ENCODE measurements at regions not wholly inside any gene's neighbourhood (a gene's known extent, or its start where the extent isn't known, plus 50 kb on each side); places are given as distances from the start of the nearest gene placed in this dataset.

DNA sequence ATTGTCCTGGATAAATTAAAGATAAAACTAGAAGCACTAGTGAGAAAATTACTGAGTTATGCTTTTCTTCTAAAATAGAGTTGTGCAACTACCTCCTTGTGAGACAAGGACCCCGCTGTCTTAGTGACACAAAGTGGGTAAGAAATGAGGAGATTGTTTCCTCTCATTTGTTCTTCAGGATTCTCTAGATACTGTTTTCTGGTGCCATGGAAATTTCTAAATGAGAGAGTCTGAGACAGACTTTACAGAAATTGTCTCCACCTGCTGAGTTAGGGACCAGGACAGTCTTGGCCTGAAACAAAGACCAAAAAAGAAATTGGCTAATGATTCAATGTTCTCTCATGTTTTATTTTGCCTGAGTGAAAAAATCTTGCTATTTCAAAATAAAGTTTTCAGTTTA lies 427.5 kb downstream of the TUSC7 start:
- Histone ChIP-seq H2AK5ac (ENCODE audit: low read length) (no peak overlapping the region), H3K4me3 (ENCODE audit: low read length) (no peak overlapping the region), H4K8ac (ENCODE audit: low read depth, low read length) (no peak overlapping the region), H3K23ac (ENCODE audit: low read length) (no peak overlapping the region), H3K27ac (ENCODE audit: low read depth, low read length) (no peak overlapping the region), H3K4me2 (ENCODE audit: low read length) (no peak overlapping the region), H2BK120ac (ENCODE audit: low read depth, low read length) (no peak overlapping the region), H3K4ac (ENCODE audit: low read depth, low read length) (no peak overlapping the region), H3K79me1 (ENCODE audit: low read length) (no peaks in the 10 kb centered on the region), H3K36me3 (ENCODE audit: control insufficient read depth, insufficient read depth, low read length) (no peaks in the 10 kb centered on the region), H3K18ac (ENCODE audit: low read length) (no peak overlapping the region), H3K9ac (ENCODE audit: low read length) (no peak overlapping the region), H3K56ac (ENCODE audit: low read length) (no peak overlapping the region), H2BK15ac (replicated peaks; ENCODE audit: low read depth) (no peak overlapping the region), H3K27me3 (ENCODE audit: insufficient read depth, low read length, poor library complexity) (no peaks in the 10 kb centered on the region), H3K4me1 (ENCODE audit: control insufficient read depth, low read depth, low read length) (no peaks in the 10 kb centered on the region), H4K5ac (ENCODE audit: low read length) (no peak overlapping the region), H2BK5ac (ENCODE audit: low read length) (no peak overlapping the region), H3K79me2 (ENCODE audit: control insufficient read depth, insufficient read depth, low read length) (no peaks in the 10 kb centered on the region)
- no peak for DNase-seq
- no CpG with 5 or more reads among the region's 1 CpG for WGBS (ENCODE audit: extremely low coverage, insufficient coverage, low lambda C conversion rate)

- Histone ChIP-seq H3K27ac (ENCODE audit: low read depth, low read length) (no peak overlapping the region), H3K4me3 (ENCODE audit: low read length) (no peak overlapping the region), H3K27me3 (ENCODE audit: insufficient read depth, low read length, poor library complexity) (no peaks in the 10 kb centered on the region), H3K23ac (ENCODE audit: low read length) (no peak overlapping the region), H3K9ac (ENCODE audit: low read length) (no peak overlapping the region), H2BK15ac (replicated peaks; ENCODE audit: low read depth) (no peak overlapping the region), H3K79me2 (ENCODE audit: control insufficient read depth, insufficient read depth, low read length) (no peaks in the 10 kb centered on the region), H3K4me1 (ENCODE audit: control insufficient read depth, low read depth, low read length) (no peaks in the 10 kb centered on the region), H2AK5ac (ENCODE audit: low read length) (no peak overlapping the region), H3K4me2 (ENCODE audit: low read length) (no peak overlapping the region), H3K4ac (ENCODE audit: low read depth, low read length) (no peak overlapping the region), H2BK120ac (ENCODE audit: low read depth, low read length) (no peak overlapping the region), H3K18ac (ENCODE audit: low read length) (no peak overlapping the region), H4K5ac (ENCODE audit: low read length) (no peak overlapping the region), H3K56ac (ENCODE audit: low read length) (no peak overlapping the region), H2BK5ac (ENCODE audit: low read length) (no peak overlapping the region), H4K8ac (ENCODE audit: low read depth, low read length) (no peak overlapping the region), H3K36me3 (ENCODE audit: control insufficient read depth, insufficient read depth, low read length) (no peaks in the 10 kb centered on the region), H3K79me1 (ENCODE audit: low read length) (no peaks in the 10 kb centered on the region)
- WGBS (ENCODE audit: extremely low coverage, insufficient coverage, low lambda C conversion rate): no CpG with 5 or more reads among the region's 2 CpGs
- no peak for DNase-seq
Measured at GRCh38 chr3:117139681-117140080, 430.1 kb downstream of the TUSC7 start.

DNA sequence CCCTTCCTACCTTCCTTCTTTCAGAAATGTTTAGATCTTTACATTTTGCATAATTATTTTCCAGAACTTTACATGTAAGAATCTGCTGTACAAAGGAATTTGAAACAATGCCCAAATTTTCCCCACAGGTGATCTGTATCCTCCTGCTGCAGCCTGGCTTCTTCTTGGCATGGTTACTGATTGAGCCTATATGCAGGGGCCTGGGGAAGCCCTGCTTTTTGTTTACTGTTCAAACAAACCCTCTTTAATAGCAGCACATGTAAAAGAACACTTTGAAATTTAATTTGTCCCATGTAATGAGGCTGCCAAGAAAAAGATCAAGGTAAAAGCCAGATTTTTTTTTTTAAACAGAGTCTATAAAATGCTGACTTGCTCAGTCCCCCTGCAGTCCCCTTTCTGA lies 432.2 kb downstream of the TUSC7 start:
- Histone ChIP-seq H2AK5ac (ENCODE audit: low read length) (no peak overlapping the region), H3K4me3 (ENCODE audit: low read length) (no peak overlapping the region), H3K79me1 (ENCODE audit: low read length) (no peaks in the 10 kb centered on the region), H3K27ac (ENCODE audit: low read depth, low read length) (no peak overlapping the region), H3K18ac (ENCODE audit: low read length) (no peak overlapping the region), H3K4me1 (ENCODE audit: control insufficient read depth, low read depth, low read length) (peaks cover 2% of the 10 kb centered on the region), H4K5ac (ENCODE audit: low read length) (no peak overlapping the region), H3K56ac (ENCODE audit: low read length) (no peak overlapping the region), H3K27me3 (ENCODE audit: insufficient read depth, low read length, poor library complexity) (no peaks in the 10 kb centered on the region), H3K79me2 (ENCODE audit: control insufficient read depth, insufficient read depth, low read length) (no peaks in the 10 kb centered on the region), H2BK15ac (replicated peaks; ENCODE audit: low read depth) (no peak overlapping the region), H3K23ac (ENCODE audit: low read length) (no peak overlapping the region), H3K9ac (ENCODE audit: low read length) (no peak overlapping the region), H2BK120ac (ENCODE audit: low read depth, low read length) (no peak overlapping the region), H3K4me2 (ENCODE audit: low read length) (no peak overlapping the region), H3K36me3 (ENCODE audit: control insufficient read depth, insufficient read depth, low read length) (no peaks in the 10 kb centered on the region), H3K4ac (ENCODE audit: low read depth, low read length) (no peak overlapping the region), H2BK5ac (ENCODE audit: low read length) (no peak overlapping the region), H4K8ac (ENCODE audit: low read depth, low read length) (no peak overlapping the region)
- DNase-seq: no peak

DNA sequence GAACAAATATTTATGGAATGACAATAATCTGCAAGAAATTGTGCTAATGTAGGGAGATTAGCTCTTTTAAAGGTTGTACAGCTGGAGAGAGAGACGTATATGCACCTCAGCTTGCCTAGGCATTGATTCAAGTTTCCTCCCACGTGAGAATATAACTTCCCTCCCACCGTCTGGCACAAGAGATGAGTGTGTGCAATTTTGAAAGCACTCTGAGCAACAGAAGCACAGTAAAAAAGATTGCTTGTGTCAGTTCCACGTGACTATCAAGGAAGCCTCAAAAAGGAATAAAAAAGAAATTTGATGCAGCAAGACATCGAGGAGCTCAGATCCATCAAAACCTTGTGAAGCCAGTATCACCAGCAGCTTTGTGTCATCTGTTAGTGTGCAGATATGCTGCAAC lies 435.3 kb downstream of the TUSC7 start:
- no peaks in the 10 kb centered on the region for H3K36me3 ChIP-seq (ENCODE audit: control insufficient read depth, insufficient read depth, low read length)
- WGBS (ENCODE audit: extremely low coverage, insufficient coverage, low lambda C conversion rate): no CpG with 5 or more reads among the region's 5 CpGs
- H3K4me3 ChIP-seq (ENCODE audit: low read length): no peak overlapping the region

GRCh38 chr3:117145677-117146076 lies 436.1 kb downstream of the TUSC7 start:
- Histone ChIP-seq H3K27me3 (ENCODE audit: insufficient read depth, low read length, poor library complexity) (no peaks in the 10 kb centered on the region), H3K79me2 (ENCODE audit: control insufficient read depth, insufficient read depth, low read length) (no peaks in the 10 kb centered on the region), H4K8ac (ENCODE audit: low read depth, low read length) (no peak overlapping the region), H3K4me2 (ENCODE audit: low read length) (no peak overlapping the region), H3K56ac (ENCODE audit: low read length) (no peak overlapping the region), H2BK5ac (ENCODE audit: low read length) (no peak overlapping the region), H2BK15ac (replicated peaks; ENCODE audit: low read depth) (no peak overlapping the region), H3K36me3 (ENCODE audit: control insufficient read depth, insufficient read depth, low read length) (no peaks in the 10 kb centered on the region), H4K5ac (ENCODE audit: low read length) (no peak overlapping the region), H2BK120ac (ENCODE audit: low read depth, low read length) (no peak overlapping the region), H3K4me1 (ENCODE audit: control insufficient read depth, low read depth, low read length) (peaks cover 2% of the 10 kb centered on the region), H3K4ac (ENCODE audit: low read depth, low read length) (no peak overlapping the region), H3K9ac (ENCODE audit: low read length) (no peak overlapping the region), H3K27ac (ENCODE audit: low read depth, low read length) (no peak overlapping the region), H3K18ac (ENCODE audit: low read length) (no peak overlapping the region), H2AK5ac (ENCODE audit: low read length) (no peak overlapping the region), H3K23ac (ENCODE audit: low read length) (no peak overlapping the region), H3K79me1 (ENCODE audit: low read length) (no peaks in the 10 kb centered on the region), H3K4me3 (ENCODE audit: low read length) (no peak overlapping the region)
- DNase-seq: no peak
- WGBS (ENCODE audit: extremely low coverage, insufficient coverage, low lambda C conversion rate): no CpG with 5 or more reads among the region's 2 CpGs

More for the DNA sequence above, 435.3 kb downstream of the TUSC7 start:
- H3K4me1 ChIP-seq (ENCODE audit: control insufficient read depth, low read depth, low read length): peaks cover 2% of the 10 kb centered on the region
- no peak overlapping the region for H2BK120ac ChIP-seq (ENCODE audit: low read depth, low read length)
- H3K79me1 ChIP-seq (ENCODE audit: low read length): no peaks in the 10 kb centered on the region
- H3K4me2 ChIP-seq (ENCODE audit: low read length): no peak overlapping the region
- H3K79me2 ChIP-seq (ENCODE audit: control insufficient read depth, insufficient read depth, low read length): no peaks in the 10 kb centered on the region
- no peak overlapping the region for H2BK15ac ChIP-seq (replicated peaks; ENCODE audit: low read depth)
- no peak overlapping the region for H3K9ac ChIP-seq (ENCODE audit: low read length)
- no peak overlapping the region for H4K8ac ChIP-seq (ENCODE audit: low read depth, low read length)
- H2BK5ac ChIP-seq (ENCODE audit: low read length): no peak overlapping the region
- no peak for DNase-seq
- no peak overlapping the region for H2AK5ac ChIP-seq (ENCODE audit: low read length)
- H3K27me3 ChIP-seq (ENCODE audit: insufficient read depth, low read length, poor library complexity): no peaks in the 10 kb centered on the region
- no peak overlapping the region for H4K5ac ChIP-seq (ENCODE audit: low read length)
- no peak overlapping the region for H3K23ac ChIP-seq (ENCODE audit: low read length)
- no peak overlapping the region for H3K56ac ChIP-seq (ENCODE audit: low read length)
- no peak overlapping the region for H3K4ac ChIP-seq (ENCODE audit: low read depth, low read length)
- H3K27ac ChIP-seq (ENCODE audit: low read depth, low read length): no peak overlapping the region
- H3K18ac ChIP-seq (ENCODE audit: low read length): no peak overlapping the region

- peak; percentile 69 for DNase-seq
- Histone ChIP-seq H3K23ac (ENCODE audit: low read length) (no peak overlapping the region), H3K4me2 (ENCODE audit: low read length) (no peak overlapping the region), H2BK5ac (ENCODE audit: low read length) (no peak overlapping the region), H3K79me1 (ENCODE audit: low read length) (no peaks in the 10 kb centered on the region), H3K79me2 (ENCODE audit: control insufficient read depth, insufficient read depth, low read length) (no peaks in the 10 kb centered on the region), H3K27ac (ENCODE audit: low read depth, low read length) (no peak overlapping the region), H3K18ac (ENCODE audit: low read length) (no peak overlapping the region), H3K4ac (ENCODE audit: low read depth, low read length) (no peak overlapping the region), H3K4me1 (ENCODE audit: control insufficient read depth, low read depth, low read length) (peaks cover 2% of the 10 kb centered on the region), H2BK120ac (ENCODE audit: low read depth, low read length) (no peak overlapping the region), H4K8ac (ENCODE audit: low read depth, low read length) (no peak overlapping the region), H3K56ac (ENCODE audit: low read length) (no peak overlapping the region), H3K27me3 (ENCODE audit: insufficient read depth, low read length, poor library complexity) (no peaks in the 10 kb centered on the region), H4K5ac (ENCODE audit: low read length) (no peak overlapping the region), H2BK15ac (replicated peaks; ENCODE audit: low read depth) (no peak overlapping the region), H2AK5ac (ENCODE audit: low read length) (no peak overlapping the region), H3K9ac (ENCODE audit: low read length) (no peak overlapping the region), H3K4me3 (ENCODE audit: low read length) (no peak overlapping the region), H3K36me3 (ENCODE audit: control insufficient read depth, insufficient read depth, low read length) (no peaks in the 10 kb centered on the region)
- no CpG with 5 or more reads among the region's 1 CpG for WGBS (ENCODE audit: extremely low coverage, insufficient coverage, low lambda C conversion rate)
Measured at GRCh38 chr3:117146571-117146970, 437.0 kb downstream of the TUSC7 start.

Measured in mesendoderm (in vitro differentiated cells).